Large intestine (tissue), 3 donors: ENCODE measurements at regions not wholly inside any gene's neighbourhood (a gene's known extent, or its start where the extent isn't known, plus 50 kb on each side); places are given as distances from the start of the nearest gene placed in this dataset.
"Not testable (repeated sequence)": the region's sequence is repeated elsewhere in the genome, so short reads cannot be mapped to it uniquely, and the experiment has no call there.

Source experiments
- DNase-seq, 2 donors: peaks; one replicate each; pipeline versions ENCODE4 v3.0.0 to v3.0.0-alpha.2; 2013
- H3K27ac ChIP-seq: one replicate; pipeline ENCODE4 v1.5.1; 2013; ENCODE audit warnings: low read length
- H3K27me3 ChIP-seq: 2 replicates; pipeline ENCODE4 v1.6.1; 2013; ENCODE audit warnings: low read length; ENCODE audit not compliant: control insufficient read depth, insufficient read depth
- H3K36me3 ChIP-seq: 2 replicates; pipeline ENCODE4 v1.6.1; 2013; ENCODE audit warnings: low read length; ENCODE audit not compliant: control insufficient read depth, insufficient read depth
- H3K4me1 ChIP-seq: one replicate; pipeline ENCODE4 v1.6.1; 2013; ENCODE audit warnings: low read length; ENCODE audit not compliant: control insufficient read depth, insufficient read depth
- H3K4me3 ChIP-seq: one replicate; pipeline ENCODE4 v1.5.1; 2013; ENCODE audit warnings: low read length
- H3K9me3 ChIP-seq: one replicate; pipeline ENCODE4 v1.6.1; 2013; ENCODE audit warnings: mild to moderate bottlenecking, low read depth, low read length, moderate library complexity; ENCODE audit not compliant: control insufficient read depth
- WGBS: methylation state at CpG from one replicate; pipeline ENCODE4 v1.1.5; 2013; ENCODE audit warnings: low lambda C conversion rate; ENCODE audit not compliant: insufficient coverage; 5-methylcytosine and 5-hydroxymethylcytosine counted together

- DNase-seq, result no peak
- H3K4me1 ChIP-seq, result no peaks in the 10 kb centered on the region
- H3K9me3 ChIP-seq, result peaks cover under 1% of the 10 kb centered on the region
- H3K27ac ChIP-seq, result no peak overlapping the region
- no CpG with 5 or more reads among the region's 2 CpGs for WGBS
- no peaks in the 10 kb centered on the region for H3K36me3 ChIP-seq
- H3K4me3 ChIP-seq, result no peak overlapping the region
- H3K27me3 ChIP-seq, result no peaks in the 10 kb centered on the region
These were observed 289.4 kb upstream of the MEIS1 start for GRCh38 chr2:66145490-66145889.

GRCh38 chr2:66144324-66144723, 290.6 kb upstream of the MEIS1 start:
- not testable (repeated sequence) for H3K4me1 ChIP-seq, H3K9me3 ChIP-seq, H3K36me3 ChIP-seq, H3K4me3 ChIP-seq, H3K27ac ChIP-seq, H3K27me3 ChIP-seq, DNase-seq
- WGBS, result no CpG with 5 or more reads among the region's 7 CpGs

- Histone ChIP-seq H3K9me3 (no peaks in the 10 kb centered on the region), H3K4me3 (no peak overlapping the region), H3K36me3 (no peaks in the 10 kb centered on the region), H3K4me1 (no peaks in the 10 kb centered on the region), H3K27ac (no peak overlapping the region), H3K27me3 (no peaks in the 10 kb centered on the region)
- 100% methylated on average over 2 of the region's 5 CpGs for WGBS
- DNase-seq, result no peak
These were observed 297.3 kb upstream of the MEIS1 start for GRCh38 chr2:66137606-66138130.

GRCh38 chr2:66134138-66134701, 300.7 kb upstream of the MEIS1 start:
- H3K4me1 ChIP-seq, result no peaks in the 10 kb centered on the region
- H3K27me3 ChIP-seq, result no peaks in the 10 kb centered on the region
- no peaks in the 10 kb centered on the region for H3K9me3 ChIP-seq
- H3K27ac ChIP-seq, result no peak overlapping the region
- WGBS, result 100% methylated on average over 1 of the region's 4 CpGs
- no peak for DNase-seq
- H3K4me3 ChIP-seq, result no peak overlapping the region
- no peaks in the 10 kb centered on the region for H3K36me3 ChIP-seq

GRCh38 chr2:66127656-66128055, 307.3 kb upstream of the MEIS1 start:
- H3K4me3 ChIP-seq, result no peak overlapping the region
- H3K27me3 ChIP-seq, result no peaks in the 10 kb centered on the region
- no peaks in the 10 kb centered on the region for H3K36me3 ChIP-seq
- DNase-seq, result no peak
- no peak overlapping the region for H3K27ac ChIP-seq
- no peaks in the 10 kb centered on the region for H3K4me1 ChIP-seq
- whole genome bisulfite sequencing, result no CpG with 5 or more reads among the region's 6 CpGs
- H3K9me3 ChIP-seq, result no peaks in the 10 kb centered on the region

GRCh38 chr2:66127061-66127460, 307.9 kb upstream of the MEIS1 start:
- no CpG with 5 or more reads among the region's 5 CpGs for WGBS
- no peak overlapping the region for H3K4me3 ChIP-seq

GRCh38 chr2:66125951-66126350, 309.0 kb upstream of the MEIS1 start:
- H3K27me3 ChIP-seq, result no peaks in the 10 kb centered on the region
- no peak for DNase-seq
- no peaks in the 10 kb centered on the region for H3K36me3 ChIP-seq
- no peak overlapping the region for H3K4me3 ChIP-seq
- WGBS, result 84% methylated on average over 4 of the region's 5 CpGs
- H3K4me1 ChIP-seq, result no peaks in the 10 kb centered on the region
- no peaks in the 10 kb centered on the region for H3K9me3 ChIP-seq
- H3K27ac ChIP-seq, result no peak overlapping the region

More at GRCh38 chr2:66127061-66127460, 307.9 kb upstream of the MEIS1 start:
- Histone ChIP-seq H3K36me3 (no peaks in the 10 kb centered on the region), H3K4me1 (no peaks in the 10 kb centered on the region), H3K9me3 (no peaks in the 10 kb centered on the region), H3K27me3 (no peaks in the 10 kb centered on the region), H3K27ac (no peak overlapping the region)
- no peak for DNase-seq

- 50% methylated on average over 1 of the region's 2 CpGs for WGBS
- Histone ChIP-seq H3K4me3 (no peak overlapping the region), H3K4me1 (no peaks in the 10 kb centered on the region), H3K27me3 (no peaks in the 10 kb centered on the region), H3K9me3 (no peaks in the 10 kb centered on the region), H3K27ac (no peak overlapping the region), H3K36me3 (no peaks in the 10 kb centered on the region)
- no peak for DNase-seq
These were observed 312.4 kb upstream of the MEIS1 start for GRCh38 chr2:66122516-66122915.

GRCh38 chr2:66121946-66122345, 313.0 kb upstream of the MEIS1 start:
- H3K27ac ChIP-seq, result no peak overlapping the region
- no peak for DNase-seq
- 67% methylated on average over 2 of the region's 3 CpGs for WGBS
- H3K4me3 ChIP-seq, result no peak overlapping the region
- H3K9me3 ChIP-seq, result no peaks in the 10 kb centered on the region
- no peaks in the 10 kb centered on the region for H3K27me3 ChIP-seq
- no peaks in the 10 kb centered on the region for H3K36me3 ChIP-seq
- H3K4me1 ChIP-seq, result no peaks in the 10 kb centered on the region

- H3K4me1 ChIP-seq, result no peaks in the 10 kb centered on the region
- H3K9me3 ChIP-seq, result no peaks in the 10 kb centered on the region
- WGBS, result 75% methylated on average over 1 of the region's 2 CpGs
- no peak overlapping the region for H3K27ac ChIP-seq
- no peak overlapping the region for H3K4me3 ChIP-seq
- no peak for DNase-seq
- no peaks in the 10 kb centered on the region for H3K27me3 ChIP-seq
- H3K36me3 ChIP-seq, result no peaks in the 10 kb centered on the region
These were observed 320.8 kb upstream of the MEIS1 start for GRCh38 chr2:66113988-66114625.

- no peak overlapping the region for H3K27ac ChIP-seq
- no peaks in the 10 kb centered on the region for H3K9me3 ChIP-seq
- no peaks in the 10 kb centered on the region for H3K27me3 ChIP-seq
- H3K4me3 ChIP-seq, result no peak overlapping the region
- WGBS, result no CpG with 5 or more reads among the region's 7 CpGs
- H3K36me3 ChIP-seq, result no peaks in the 10 kb centered on the region
- H3K4me1 ChIP-seq, result no peaks in the 10 kb centered on the region
- DNase-seq, result no peak
These were observed 323.2 kb upstream of the MEIS1 start for GRCh38 chr2:66111706-66112105.
